Mammary epithelial cell (primary cell): ENCODE measurements at regions not wholly inside any gene's neighbourhood (a gene's known extent, or its start where the extent isn't known, plus 50 kb on each side); places are given as distances from the start of the nearest gene placed in this dataset.
"Not testable (repeated sequence)": the region's sequence is repeated elsewhere in the genome, so short reads cannot be mapped to it uniquely, and the experiment has no call there.

Source experiments
- EZH2 ChIP-seq: IDR thresholded peaks from 2 replicates; pipeline ENCODE4 v1.6.1; 2012; ENCODE audit warnings: low read length, inconsistent platforms, borderline replicate concordance
- TF ChIP-seq, protein P1 (sequence below), 2 donors: IDR thresholded peaks in 1 of 2; conservative IDR thresholded peaks in 1 of 2; 2 replicates each; pipeline ENCODE4 v1.5.1; 2011 to 2012; ENCODE audit warnings: inconsistent platforms in 2 of 2, low read length in 2 of 2, mild to moderate bottlenecking in 2 of 2, control low read depth in 1 of 2, low read depth in 1 of 2; ENCODE audit not compliant: insufficient read depth in 1 of 2; ENCODE audit errors: extremely low read depth in 1 of 2

DNA sequence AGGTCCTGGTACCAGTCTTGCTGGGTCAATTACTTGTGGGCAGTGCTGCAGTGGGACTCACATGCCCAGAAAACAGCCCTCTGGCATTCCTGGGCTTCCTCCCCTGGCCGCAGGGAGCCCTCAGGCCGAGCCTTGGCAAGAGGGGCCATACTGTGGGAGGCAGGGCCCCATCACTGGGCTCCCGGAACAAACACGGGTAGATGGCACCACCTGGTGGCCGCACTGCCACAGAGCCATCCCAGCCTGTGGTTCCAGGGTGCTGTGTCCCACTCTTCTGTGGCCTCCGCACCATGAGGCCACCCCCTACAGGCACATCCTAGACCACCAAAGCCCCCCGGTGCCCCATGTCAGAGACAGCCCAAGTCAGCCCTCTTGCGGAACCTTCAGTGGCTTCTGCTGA is 123.3 kb upstream of the ZSCAN2 start:
- TF ChIP-seq, protein P1, sequence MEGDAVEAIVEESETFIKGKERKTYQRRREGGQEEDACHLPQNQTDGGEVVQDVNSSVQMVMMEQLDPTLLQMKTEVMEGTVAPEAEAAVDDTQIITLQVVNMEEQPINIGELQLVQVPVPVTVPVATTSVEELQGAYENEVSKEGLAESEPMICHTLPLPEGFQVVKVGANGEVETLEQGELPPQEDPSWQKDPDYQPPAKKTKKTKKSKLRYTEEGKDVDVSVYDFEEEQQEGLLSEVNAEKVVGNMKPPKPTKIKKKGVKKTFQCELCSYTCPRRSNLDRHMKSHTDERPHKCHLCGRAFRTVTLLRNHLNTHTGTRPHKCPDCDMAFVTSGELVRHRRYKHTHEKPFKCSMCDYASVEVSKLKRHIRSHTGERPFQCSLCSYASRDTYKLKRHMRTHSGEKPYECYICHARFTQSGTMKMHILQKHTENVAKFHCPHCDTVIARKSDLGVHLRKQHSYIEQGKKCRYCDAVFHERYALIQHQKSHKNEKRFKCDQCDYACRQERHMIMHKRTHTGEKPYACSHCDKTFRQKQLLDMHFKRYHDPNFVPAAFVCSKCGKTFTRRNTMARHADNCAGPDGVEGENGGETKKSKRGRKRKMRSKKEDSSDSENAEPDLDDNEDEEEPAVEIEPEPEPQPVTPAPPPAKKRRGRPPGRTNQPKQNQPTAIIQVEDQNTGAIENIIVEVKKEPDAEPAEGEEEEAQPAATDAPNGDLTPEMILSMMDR (conservative IDR thresholded peaks at IDR 0.05 in 1 of 2, IDR thresholded peaks at IDR 0.05 in 1 of 2; ENCODE audit: extremely low read depth in 1 of 2, insufficient read depth in 1 of 2, low read depth in 1 of 2, low read length in 2 of 2), result not testable (repeated sequence)
- TF ChIP-seq EZH2, result not testable (repeated sequence)
